HG03575 (cell line): ENCODE measurements at regions not wholly inside any gene's neighbourhood (a gene's known extent, or its start where the extent isn't known, plus 50 kb on each side); places are given as distances from the start of the nearest gene placed in this dataset.
A peak's percentile ranks its signal among the peaks of the same experiment; 100 is the strongest.

Experiments
- ATAC-seq: cut with Tn5 transposase; IDR thresholded peaks from one replicate; pipeline ENCODE4 v1.9.1; 2021; ENCODE audit not compliant: unreplicated experiment, insufficient number of reproducible peaks, low FRiP score; ENCODE audit errors: extremely low read depth

- ATAC-seq = no peak
These were observed 932.7 kb downstream of the ZPLD1 start for GRCh38 chr3:103367481-103367880.

DNA sequence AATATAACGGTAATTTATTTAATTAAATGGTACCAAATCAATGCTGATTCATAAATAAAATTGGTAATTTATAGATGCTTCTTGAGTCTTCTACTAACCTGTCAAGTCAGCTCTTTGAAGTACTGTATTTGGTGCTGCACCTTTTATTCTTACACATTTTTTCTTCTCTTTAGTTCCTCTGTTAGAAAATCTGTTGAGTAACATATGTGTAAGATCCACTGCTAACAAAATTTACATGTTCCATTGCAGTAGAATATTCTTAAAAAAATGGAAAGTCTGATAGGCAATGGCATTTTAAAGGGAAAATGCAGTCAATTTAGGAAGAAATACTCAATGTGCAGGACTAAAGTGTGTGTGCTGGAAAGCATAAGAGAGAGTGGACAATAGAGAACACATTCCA lies 936.6 kb downstream of the ZPLD1 start:
- ATAC-seq = no peak

DNA sequence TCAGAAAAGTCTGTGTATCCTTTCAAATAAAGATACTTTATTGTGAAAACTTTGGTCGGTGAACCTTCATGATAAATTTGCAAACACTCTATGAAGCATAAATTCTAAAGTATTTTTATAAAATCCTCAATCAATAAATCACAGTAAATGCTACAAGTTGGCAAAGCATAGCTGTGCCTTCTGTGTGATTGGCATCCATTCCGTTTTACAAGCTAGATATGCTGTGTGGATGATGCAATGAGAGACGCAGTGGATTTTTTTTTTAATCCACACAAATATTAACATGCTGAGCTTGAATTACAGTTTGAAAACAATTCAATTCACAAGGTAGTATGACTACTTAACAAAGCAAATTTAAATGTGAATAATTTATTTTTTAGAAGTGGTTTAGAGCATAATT lies 937.2 kb downstream of the ZPLD1 start:
- no peak for ATAC-seq

- no peak for ATAC-seq
These were observed 945.6 kb downstream of the ZPLD1 start for GRCh38 chr3:103380391-103380790.

DNA sequence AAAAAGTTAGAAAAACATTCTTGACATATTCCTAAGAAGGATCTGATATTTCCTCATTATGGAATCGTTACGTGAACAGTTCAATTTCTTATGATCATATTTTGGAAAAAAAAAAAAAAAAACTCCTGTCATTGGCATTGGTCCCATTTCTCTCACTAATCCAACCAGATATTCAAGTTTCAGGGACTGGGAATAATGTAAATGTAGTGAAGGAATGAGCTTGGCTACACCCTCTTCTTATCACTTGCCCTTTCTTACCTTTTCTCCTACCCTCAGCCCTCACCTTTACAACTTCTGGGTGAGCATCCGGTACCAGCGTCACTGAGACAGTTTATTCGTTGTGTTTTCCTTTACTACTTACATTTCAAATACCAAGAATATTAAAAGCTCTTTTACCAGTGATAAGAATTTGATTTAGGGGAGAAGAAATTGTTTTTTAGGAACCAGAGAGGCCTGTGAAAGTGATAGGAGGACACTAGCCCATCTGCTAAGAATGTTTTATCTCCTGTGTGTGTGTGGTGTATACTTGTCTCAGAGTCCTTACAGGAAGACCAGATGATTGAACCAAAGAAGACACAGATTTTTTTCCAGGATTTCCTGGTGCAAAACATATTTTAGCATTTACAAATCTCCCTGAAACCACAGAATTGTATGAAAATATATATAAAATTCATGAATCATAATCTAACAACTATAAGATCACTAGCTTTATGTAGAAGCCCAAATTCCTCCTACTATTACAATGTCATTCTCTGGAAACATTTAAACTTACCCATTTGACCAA lies 946.7 kb downstream of the ZPLD1 start:
- no peak for ATAC-seq

GRCh38 chr3:103385961-103386656 lies 951.3 kb downstream of the ZPLD1 start:
- ATAC-seq = no peak

- no peak for ATAC-seq
These were observed 953.4 kb downstream of the ZPLD1 start for GRCh38 chr3:103388214-103388613.

DNA sequence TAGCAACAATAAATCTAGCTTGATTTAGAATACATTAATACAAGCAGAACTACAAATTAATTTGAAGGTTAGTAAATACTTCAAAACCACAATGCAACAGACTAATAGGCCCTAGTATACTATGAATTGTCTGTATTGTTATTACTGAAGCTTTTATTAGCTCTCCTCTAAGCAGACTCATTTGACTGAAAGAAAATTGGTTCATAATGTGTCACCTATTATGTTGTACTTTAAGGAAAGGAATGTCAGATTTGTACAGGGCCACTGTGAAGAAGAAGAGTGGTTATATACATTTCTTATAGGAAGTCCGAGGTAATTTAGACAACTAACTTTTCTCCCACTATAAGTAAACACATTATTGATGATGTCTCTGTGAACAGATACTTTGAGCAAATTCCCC lies 954.5 kb downstream of the ZPLD1 start:
- no peak for ATAC-seq

GRCh38 chr3:103393395-103394186 lies 958.8 kb downstream of the ZPLD1 start:
- ATAC-seq = no peak

GRCh38 chr3:103403191-103403590 lies 968.4 kb downstream of the ZPLD1 start:
- ATAC-seq = no peak

DNA sequence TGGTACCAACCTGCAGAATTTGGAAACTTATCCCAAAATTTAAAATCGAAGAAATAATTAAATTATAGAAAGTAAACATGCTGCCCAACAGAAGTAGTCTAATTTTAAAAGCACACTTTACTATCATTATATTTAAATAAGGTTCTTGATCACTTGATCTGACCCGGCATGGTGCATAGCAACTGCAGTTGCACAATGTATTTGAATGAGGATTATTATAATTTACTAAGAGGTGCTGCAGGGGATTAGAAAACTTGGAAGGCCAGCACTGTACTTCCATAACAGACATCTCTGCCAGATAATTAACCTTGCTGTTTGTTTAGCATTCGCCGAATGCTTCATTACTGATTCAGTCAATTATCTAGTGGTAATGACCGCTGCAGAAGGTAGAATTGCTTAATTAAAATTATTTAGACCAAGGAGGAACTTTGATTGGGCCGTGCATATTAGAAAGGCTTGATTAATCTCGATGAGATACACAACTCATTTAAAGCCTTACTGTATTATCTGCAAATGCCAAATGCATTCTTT lies 971.6 kb downstream of the ZPLD1 start:
- no peak for ATAC-seq

DNA sequence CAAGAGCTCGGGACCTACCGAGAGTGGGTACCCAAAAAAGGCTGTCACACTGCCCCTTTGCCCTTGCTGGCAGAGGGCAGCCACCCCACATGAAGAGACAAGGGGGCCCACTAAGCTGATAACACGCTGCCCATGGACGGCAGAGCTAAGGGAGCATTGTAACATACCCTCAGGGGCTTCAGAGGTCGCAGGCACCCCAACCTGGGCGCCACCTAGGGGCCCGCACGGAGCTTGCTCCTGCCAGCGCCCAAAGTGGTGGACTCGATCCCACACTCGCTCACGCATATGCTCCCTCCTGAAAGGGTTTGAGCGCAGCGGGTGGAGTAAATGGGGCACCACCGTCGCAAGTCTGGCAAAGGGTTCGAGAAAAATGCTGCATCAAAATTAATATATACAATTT lies 975.4 kb downstream of the ZPLD1 start:
- no peak for ATAC-seq

DNA sequence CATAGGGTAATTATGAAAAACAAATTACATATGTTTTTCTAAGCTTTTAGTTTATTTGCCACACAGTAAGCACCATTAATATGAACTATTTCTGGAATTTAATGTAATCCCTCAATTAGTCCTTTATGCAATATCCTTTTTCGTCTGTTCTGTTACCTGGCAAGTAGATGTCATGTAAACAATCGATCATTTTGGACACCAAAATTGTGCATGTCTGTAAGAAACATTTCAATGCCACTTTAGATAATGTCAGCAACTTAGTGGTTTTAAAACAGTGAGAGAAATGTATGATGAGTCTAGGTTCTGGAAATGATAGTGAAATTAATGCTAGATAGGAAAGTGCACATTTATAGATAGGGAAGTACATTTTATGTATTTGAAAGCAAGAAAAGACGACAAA lies 986.6 kb downstream of the ZPLD1 start:
- ATAC-seq = no peak

DNA sequence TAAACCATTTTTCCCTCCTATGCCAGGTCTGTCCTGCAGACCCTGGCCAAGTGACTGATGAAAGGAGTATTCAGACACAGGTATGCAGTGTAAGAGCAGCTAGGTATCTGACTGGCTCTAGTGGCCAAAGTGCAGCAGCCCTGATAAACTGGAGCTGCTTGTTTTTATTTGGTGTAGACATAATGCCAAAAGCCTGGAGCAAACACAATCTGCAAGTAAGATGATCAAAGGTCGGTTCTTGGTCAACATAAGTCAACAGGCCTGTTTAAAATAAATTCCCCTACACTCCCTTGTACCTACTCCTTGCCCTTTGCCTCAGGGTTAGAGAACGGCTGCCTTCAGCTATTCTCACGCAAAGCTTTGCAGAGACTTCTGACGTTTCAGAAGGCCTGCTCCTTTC lies 1003.1 kb downstream of the ZPLD1 start:
- no peak for ATAC-seq

GRCh38 chr3:103440539-103441203 lies 1005.9 kb downstream of the ZPLD1 start:
- ATAC-seq = peak; percentile 81

DNA sequence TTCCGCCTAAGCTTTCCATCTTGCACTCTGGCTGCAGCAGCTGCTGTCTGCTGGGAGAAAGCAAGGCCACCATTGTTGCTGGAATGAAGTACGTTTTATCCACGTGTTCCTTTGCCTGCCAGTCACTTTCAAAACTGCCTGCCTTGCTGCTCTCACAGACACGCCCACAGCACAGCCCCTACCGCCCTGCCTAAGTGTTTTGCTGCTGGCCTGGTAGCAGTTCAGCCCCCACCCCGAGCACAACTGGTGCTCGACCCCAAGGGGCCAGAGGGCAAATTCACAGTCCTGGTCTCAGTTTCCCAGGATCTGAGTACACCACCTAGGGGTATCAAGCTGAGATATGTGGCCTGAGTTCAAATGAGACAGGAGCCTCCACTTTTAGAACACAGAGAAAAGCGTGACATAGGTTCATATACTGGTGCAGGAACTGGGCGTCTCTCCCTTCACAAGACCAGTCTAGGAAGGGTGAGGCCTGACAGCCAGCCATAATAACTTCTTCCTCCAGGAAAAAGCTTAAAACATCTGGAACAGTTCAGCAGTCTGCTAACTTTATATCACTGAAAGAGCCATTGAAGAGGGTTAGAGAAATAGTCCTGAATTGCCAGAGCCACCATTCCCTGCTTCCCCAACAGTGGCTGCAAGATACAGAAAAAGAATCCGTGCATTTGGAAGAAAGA lies 1012.3 kb downstream of the ZPLD1 start:
- ATAC-seq = no peak

- ATAC-seq = no peak
These were observed 1018.3 kb downstream of the ZPLD1 start for GRCh38 chr3:103453152-103453551.

- ATAC-seq = no peak
These were observed 1025.0 kb downstream of the ZPLD1 start for GRCh38 chr3:103459815-103460214.

DNA sequence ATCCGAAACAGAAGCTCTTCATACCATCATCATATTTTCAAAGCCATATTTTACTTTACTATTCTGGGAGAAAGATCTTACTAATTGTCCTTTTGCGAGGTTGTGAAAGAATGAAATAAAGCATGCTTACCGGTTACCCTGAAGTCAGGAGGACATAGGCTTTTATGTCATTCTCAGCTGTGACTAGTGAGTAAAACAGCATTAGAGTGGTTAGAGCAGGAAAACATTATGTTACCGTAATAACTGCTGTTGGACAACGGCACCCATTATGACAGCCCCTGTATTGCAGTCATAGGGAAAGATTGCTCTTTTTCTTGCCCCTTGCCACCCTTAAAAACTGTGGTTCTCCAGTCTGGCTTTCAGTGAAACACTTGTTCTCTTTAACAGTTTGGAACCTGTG lies 1035.7 kb downstream of the ZPLD1 start:
- ATAC-seq = no peak
